NCI-H345 (cell line): ENCODE measurements at regions not wholly inside any gene's neighbourhood (a gene's known extent, or its start where the extent isn't known, plus 50 kb on each side); places are given as distances from the start of the nearest gene placed in this dataset.

Source experiments
- DNase-seq: peaks from one replicate; lab custom pipeline; 2025; lab: John Stamatoyannopoulos, UW

- no peak for DNase-seq
Observed at GRCh38 chrX:10021461-10022272, 54.5 kb downstream of the CLDN34 start.

- no peak for DNase-seq
Observed at GRCh38 chrX:10022273-10022541, 55.0 kb downstream of the CLDN34 start.

GRCh38 chrX:10022580-10023245, 55.6 kb downstream of the CLDN34 start:
- no peak for DNase-seq

DNA sequence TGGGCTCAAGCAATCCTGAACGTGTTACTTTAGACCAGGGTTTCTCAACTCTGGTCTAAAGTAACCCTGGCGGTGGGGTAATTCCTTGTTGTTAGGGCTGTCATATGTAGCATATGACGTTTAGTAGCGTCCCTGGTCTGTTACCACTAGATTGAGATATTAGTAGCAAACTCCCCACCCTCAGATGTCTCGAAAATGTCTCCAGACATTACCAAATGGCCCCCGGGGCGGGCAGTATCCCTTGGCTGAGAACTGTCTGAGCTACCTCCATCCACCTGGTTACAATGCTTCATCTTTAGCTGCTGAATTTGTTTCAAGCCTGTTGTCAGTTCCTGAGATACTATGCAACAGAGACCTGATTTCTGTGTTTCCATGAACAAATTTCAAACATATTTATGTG, 56.7 kb downstream of the CLDN34 start:
- no peak for DNase-seq

DNA sequence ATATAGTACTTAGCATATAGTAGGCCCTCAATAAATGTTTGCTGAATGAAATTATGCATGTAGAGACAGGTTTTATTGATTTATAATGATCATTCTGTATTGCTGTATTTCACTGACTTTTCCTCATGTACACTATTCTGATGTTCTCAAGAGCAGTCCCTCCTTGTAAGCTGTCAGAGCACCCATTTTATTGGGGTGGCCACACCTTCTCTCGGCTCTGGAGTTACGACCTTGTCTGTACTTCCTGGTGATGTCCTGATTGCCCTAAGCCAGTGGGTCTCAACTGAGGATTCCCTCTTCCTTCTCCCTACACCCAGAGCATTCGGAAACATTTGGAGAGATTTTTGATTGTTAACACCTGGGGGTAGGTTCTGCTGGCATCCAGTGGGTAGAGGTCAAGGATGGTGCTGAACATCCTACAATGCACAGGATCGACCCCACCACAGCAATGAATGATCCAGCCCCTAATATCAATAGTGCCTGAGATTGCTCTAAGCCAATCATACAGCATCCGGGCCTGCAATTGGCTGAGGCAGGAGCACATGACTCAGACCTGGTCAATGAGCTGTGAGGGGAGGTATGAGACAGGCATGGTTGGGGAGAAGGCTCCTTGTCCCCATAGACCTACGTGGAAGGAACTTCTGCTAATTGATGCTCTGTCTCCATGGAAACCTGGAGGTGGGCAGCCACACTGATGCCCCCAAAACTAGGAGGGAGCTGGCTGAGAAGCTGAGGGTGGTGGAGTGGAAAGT, 58.8 kb downstream of the CLDN34 start:
- DNase-seq = no peak

- DNase-seq = no peak
Observed at GRCh38 chrX:10028283-10029104, 61.3 kb downstream of the CLDN34 start.

- no peak for DNase-seq
Observed at GRCh38 chrX:10030570-10030969, 63.4 kb downstream of the CLDN34 start.

DNA sequence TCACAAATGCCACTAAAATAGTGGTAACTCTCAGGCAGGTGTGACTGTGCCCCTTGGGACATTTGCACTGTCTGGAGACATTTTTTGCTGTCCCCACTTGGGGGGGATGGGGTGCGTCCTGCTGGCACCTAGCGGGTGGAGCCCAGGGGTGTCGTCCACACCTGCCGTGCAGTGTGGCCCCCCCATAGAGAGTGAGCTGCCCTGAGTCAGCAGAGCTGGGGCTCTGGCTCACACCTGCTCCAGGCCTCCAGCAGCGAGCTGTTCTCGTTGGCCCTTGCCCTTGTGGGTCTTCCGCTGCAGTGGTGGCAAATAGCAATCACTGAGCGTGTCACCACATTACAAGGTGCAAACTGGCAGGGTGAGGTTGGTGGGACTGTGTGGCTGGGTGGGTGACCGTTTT, 64.6 kb downstream of the CLDN34 start:
- DNase-seq = peak; percentile 34

- DNase-seq = no peak
Observed at GRCh38 chrX:10032147-10032546, 65.0 kb downstream of the CLDN34 start.

DNA sequence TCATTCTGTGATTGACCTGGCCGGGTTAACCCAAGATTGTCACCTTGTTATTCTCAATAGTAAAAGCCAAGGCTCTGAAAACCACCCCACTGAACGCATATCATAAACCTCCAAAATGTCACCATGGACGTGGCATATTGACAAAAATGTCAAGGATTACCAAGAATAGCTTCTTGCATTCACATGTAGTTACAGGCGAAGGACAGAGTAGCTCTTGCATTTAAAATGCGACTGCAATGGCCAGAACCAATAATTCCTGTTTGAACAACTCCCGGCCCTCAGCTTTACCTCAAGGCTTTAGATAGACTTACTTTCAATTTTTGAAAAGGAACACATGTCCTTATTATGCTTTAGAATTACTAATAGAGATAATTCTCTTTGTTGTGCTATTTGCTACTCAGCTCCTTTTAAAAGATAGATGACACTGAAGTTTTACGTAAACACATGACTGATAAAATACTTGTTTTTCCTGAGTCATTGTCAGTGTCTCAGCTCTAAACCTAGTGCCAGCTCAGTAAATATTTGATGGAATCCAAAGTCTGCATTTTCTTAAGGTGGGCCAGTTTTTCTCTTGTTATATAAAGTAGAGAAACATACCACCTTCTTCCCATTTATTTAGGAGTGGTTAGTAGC, 66.3 kb downstream of the CLDN34 start:
- DNase-seq = no peak

GRCh38 chrX:10034740-10035260, 67.6 kb downstream of the CLDN34 start:
- no peak for DNase-seq

GRCh38 chrX:10038585-10038984, 71.4 kb downstream of the CLDN34 start:
- DNase-seq = no peak

DNA sequence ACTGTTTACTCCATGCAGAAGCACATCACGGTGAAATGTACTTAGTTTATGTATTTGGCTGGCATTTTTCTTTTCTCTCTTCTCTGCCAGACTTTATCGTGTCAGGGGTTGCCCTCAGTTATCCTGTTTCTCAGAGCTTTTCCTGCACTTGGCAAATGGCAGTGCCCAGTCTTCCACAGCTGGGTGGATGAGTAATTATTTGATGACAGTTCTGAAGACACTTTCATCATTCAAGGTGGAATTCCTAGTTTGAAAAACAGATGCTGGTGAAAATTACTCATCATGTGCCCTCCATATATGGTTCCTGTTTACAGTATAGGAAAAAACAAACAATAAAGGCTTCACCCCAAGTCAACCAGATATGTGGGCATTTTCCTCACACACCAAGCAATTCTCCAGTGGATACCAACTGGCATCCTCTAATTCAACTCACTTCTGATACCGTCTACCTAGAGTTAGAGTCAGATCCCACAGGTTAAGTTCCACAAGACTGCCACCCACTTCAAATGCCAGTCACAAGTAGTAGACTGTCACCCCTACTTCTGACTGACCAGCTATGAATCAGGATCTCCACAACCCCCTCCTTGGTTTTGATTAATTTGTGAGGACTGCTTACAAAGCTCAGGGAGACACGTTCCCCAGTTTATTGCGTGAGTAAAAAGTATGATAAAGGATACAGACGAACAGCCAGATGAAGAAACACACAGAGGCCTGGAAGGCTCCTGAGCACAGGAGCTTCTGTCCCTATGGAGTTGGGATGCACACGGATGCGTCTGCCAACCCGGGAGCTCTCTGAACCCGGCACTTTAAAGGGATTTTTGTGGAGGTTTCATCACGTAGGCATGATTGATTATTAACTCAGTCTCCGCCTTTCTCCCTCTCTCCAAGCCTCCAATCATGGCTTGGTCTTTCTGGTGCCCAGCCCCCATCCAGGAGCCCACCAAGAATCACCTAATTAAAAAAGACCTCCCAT, 72.9 kb downstream of the CLDN34 start:
- DNase-seq = no peak

- DNase-seq = no peak
Observed at GRCh38 chrX:10040961-10041360, 73.8 kb downstream of the CLDN34 start.

DNA sequence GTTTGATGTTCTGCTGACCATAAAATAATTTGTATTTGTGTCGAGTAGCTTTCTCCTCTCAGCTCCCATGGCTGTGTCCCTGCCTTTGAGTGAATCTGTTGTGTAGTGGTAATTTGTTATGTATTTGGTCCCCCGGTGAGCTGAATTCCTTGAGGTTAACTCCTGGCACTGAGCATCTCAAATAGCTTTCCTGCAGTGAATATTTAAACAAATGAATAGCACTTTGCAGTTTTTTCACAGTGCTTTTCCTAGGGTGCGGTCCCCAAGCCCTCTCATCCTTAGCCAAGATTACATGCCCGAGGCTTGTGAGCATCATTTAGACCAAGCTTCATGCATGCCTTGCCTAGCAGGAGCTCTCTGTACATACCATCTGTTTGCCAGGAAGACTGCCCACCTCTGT, 74.2 kb downstream of the CLDN34 start:
- DNase-seq = no peak

GRCh38 chrX:10042055-10042454, 74.9 kb downstream of the CLDN34 start:
- DNase-seq = no peak

GRCh38 chrX:10043386-10043785, 76.2 kb downstream of the CLDN34 start:
- DNase-seq = no peak

GRCh38 chrX:10044021-10044420, 76.9 kb downstream of the CLDN34 start:
- no peak for DNase-seq

DNA sequence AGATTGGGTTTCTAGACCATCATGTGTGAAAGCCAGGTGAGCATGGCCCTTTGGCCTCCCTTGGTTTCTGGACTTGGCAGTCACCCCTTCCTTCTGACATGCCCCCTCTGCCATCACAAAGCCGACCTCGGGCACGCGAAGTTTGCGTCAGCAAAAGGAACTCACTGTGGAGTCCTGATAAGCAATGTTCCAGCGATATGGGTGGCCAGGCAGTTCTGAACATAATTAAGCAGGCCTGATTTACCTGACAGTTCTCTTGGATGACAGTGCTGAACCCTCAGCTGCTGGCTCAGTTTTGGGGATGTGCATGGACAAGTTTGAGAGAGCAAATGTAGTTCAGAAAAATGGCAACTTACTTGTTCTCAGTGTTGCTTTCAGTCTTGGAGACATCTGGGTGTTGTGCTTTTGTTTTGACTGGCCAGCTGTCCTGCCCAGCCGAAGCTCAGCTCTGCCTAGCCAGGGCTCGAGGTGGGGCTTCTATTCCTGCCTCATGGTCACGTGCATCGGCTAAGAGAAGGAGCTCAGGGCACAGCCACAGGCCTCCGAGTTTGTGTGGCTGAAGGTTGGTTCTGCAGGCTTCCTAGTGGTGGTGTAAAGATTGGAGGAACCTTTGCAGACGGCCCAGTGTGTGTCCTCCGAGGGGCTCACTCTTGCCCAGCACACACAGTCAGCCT, 78.3 kb downstream of the CLDN34 start:
- DNase-seq = no peak

- no peak for DNase-seq
Observed at GRCh38 chrX:10047133-10047532, 80.0 kb downstream of the CLDN34 start.
